Stomach (tissue), 8 donors: ENCODE measurements at regions not wholly inside any gene's neighbourhood (a gene's known extent, or its start where the extent isn't known, plus 50 kb on each side); places are given as distances from the start of the nearest gene placed in this dataset.

Source experiments
- DNase-seq, 2 donors: peaks; one replicate each; pipeline versions ENCODE4 v3.0.0 to v3.0.0-alpha.2; 2013 to 2019
- H3K27ac ChIP-seq, 5 donors: fragments of 200-600 bp in 4 of 5; sonication (generic) in 4 of 5; one replicate each; pipeline ENCODE4 v1.5.1; 2013 to 2019; ENCODE audit warnings: mild to moderate bottlenecking in 1 of 5, moderate library complexity in 1 of 5
- H3K27me3 ChIP-seq, 3 donors: fragments of 200-600 bp; sonication (generic); one replicate each; pipeline ENCODE4 v1.5.1; 2017 to 2019; ENCODE audit warnings: mixed run types in 1 of 3
- H3K36me3 ChIP-seq, 4 donors: fragments of 200-600 bp; sonication (generic); 1 replicate in 3 of 4; 2 replicates in 1 of 4; pipeline ENCODE4 v1.5.1; 2016 to 2019
- H3K4me1 ChIP-seq, 4 donors: fragments of 200-600 bp; sonication (generic); one replicate each; pipeline ENCODE4 v1.5.1; 2016 to 2019
- H3K4me3 ChIP-seq, 4 donors: fragments of 200-600 bp; sonication (generic) in 3 of 4; one replicate each; pipeline ENCODE4 v1.5.1; 2016 to 2019; ENCODE audit warnings: mild to moderate bottlenecking in 1 of 4
- H3K9me3 ChIP-seq, 4 donors: fragments of 200-600 bp; sonication (generic); one replicate each; pipeline ENCODE4 v1.5.1; 2016 to 2019
- EP300 ChIP-seq: sonication (generic); formaldehyde crosslinking; IDR thresholded peaks from one replicate; pipeline ENCODE4 v1.6.1; 2017; ENCODE audit warnings: antibody characterized with exemption
- POLR2A ChIP-seq, 4 donors: fragments of 450-650 bp; IDR thresholded peaks; one replicate each; pipeline ENCODE4 v1.6.1; 2016; ENCODE audit warnings: antibody characterized with exemption in 4 of 4, control low read depth in 2 of 4, mild to moderate bottlenecking in 1 of 4, moderate library complexity in 1 of 4
- POLR2AphosphoS5 ChIP-seq, 3 donors: sonication (generic); formaldehyde crosslinking; IDR thresholded peaks; one replicate each; pipeline ENCODE4 v1.6.1; 2016; ENCODE audit warnings: antibody characterized with exemption in 3 of 3
- WGBS, 5 donors: extraction: QIAGEN DNeasy Blood & Tissue Kit in 3 of 5; methylation state at CpG; one replicate each; pipeline versions ENCODE4 v1.1.5 to v1.1.7; 2013 to 2018; 5-methylcytosine and 5-hydroxymethylcytosine counted together
- intact Hi-C: fragments of 100-400 bp; cut with DNase I; formaldehyde crosslinking; loops from one replicate; pipeline ENCODE4 v1.15.1; 2023; ENCODE audit warnings: low total_unique reads
- TF ChIP-seq, protein P1 (sequence below), 7 experiments: fragments of 450-650 bp in 4 of 7; fragments of 200-600 bp in 3 of 7; sonication (generic) in 3 of 7; IDR thresholded peaks; one replicate each; pipeline ENCODE4 v1.5.1; 2016 to 2019; ENCODE audit warnings: antibody characterized with exemption in 7 of 7, control low read depth in 2 of 7, mild to moderate bottlenecking in 1 of 7
- donor health status: healthy with polysubstance abuse.
- donor health status: Bipolar disorder and iron deficiency.
- donor health status: healthy.

DNA sequence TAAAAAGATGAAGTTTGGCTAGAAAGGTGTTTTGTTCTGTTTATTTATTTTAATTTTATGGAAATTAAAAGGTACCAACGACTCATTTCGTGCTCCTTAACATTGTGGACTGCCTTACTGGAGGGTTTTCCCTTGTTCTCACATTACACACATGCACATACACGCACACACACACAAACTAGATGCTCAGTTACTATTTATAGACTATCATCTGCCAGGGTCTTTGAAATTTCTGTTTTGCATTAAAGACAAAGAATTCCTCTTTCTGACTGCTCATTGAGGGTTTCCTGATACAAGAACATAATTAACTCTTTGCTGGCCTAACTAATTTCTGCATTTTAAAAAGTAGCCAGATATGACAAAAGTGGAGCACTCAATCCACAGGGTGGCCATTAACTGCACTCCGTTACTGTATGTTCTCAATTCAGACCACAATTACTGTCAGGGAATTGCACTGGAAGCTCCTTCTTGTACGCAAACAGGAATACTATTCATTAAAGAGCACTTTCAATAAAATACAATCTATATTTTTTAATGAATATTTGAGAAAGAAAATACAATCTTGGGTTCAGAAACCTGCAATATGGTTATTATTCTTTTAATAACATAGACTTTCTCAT, 366.9 kb upstream of the GALNT5 start:
- Histone ChIP-seq H3K4me3 (no peak overlapping the region), H3K27me3 (no peaks in the 10 kb centered on the region), H3K9me3 (no peaks in the 10 kb centered on the region), H3K36me3 (no peaks in the 10 kb centered on the region), H3K27ac (no peak overlapping the region), H3K4me1 (peaks cover 0 to 18% (median 9%) of the 10 kb centered on the region in 4 donors)
- intact Hi-C loops = no loop called here
- TF ChIP-seq POLR2A (IDR thresholded peaks at IDR 0.05) (no peak), EP300 (no peak), POLR2AphosphoS5 (IDR thresholded peaks at IDR 0.05) (no peak)
- TF ChIP-seq, protein P1, sequence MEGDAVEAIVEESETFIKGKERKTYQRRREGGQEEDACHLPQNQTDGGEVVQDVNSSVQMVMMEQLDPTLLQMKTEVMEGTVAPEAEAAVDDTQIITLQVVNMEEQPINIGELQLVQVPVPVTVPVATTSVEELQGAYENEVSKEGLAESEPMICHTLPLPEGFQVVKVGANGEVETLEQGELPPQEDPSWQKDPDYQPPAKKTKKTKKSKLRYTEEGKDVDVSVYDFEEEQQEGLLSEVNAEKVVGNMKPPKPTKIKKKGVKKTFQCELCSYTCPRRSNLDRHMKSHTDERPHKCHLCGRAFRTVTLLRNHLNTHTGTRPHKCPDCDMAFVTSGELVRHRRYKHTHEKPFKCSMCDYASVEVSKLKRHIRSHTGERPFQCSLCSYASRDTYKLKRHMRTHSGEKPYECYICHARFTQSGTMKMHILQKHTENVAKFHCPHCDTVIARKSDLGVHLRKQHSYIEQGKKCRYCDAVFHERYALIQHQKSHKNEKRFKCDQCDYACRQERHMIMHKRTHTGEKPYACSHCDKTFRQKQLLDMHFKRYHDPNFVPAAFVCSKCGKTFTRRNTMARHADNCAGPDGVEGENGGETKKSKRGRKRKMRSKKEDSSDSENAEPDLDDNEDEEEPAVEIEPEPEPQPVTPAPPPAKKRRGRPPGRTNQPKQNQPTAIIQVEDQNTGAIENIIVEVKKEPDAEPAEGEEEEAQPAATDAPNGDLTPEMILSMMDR (IDR thresholded peaks at IDR 0.05) = no peak
- DNase-seq = peak in 1 of 2 donors; percentile 14
- WGBS, 5 donors = 67 to 73% (median 71%) methylated on average over 5 of the region's 5 CpGs

DNA sequence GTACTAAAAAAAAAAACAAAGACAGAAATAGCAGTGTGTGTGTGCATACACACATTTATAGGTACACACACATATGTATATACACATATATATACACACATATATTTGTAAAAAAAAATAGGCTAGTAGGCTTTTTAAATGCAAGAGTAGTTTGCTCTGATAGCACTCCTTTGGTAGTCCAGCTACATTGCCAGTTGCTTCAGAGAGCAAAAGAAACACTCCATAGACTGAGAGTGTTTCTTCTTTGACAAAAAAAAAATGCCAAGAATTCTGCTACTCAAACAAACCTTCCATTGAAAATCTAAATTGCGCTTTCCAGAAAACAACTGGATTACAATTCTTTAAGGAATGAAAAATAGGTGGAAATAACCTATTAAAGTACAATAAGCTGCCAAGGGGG, 365.9 kb upstream of the GALNT5 start:
- Histone ChIP-seq H3K27ac (no peak overlapping the region), H3K4me3 (no peak overlapping the region), H3K27me3 (no peaks in the 10 kb centered on the region), H3K9me3 (no peaks in the 10 kb centered on the region), H3K4me1 (peaks cover 0 to 18% (median 9%) of the 10 kb centered on the region in 4 donors), H3K36me3 (no peaks in the 10 kb centered on the region)
- no peak for DNase-seq
- intact Hi-C loops = no loop called here
- WGBS, 5 donors = 74 to 93% (median 91%) methylated on average over 1 of the region's 1 CpG
- TF ChIP-seq EP300 (no peak), POLR2AphosphoS5 (IDR thresholded peaks at IDR 0.05) (no peak), POLR2A (IDR thresholded peaks at IDR 0.05) (no peak)
- TF ChIP-seq, protein P1 (IDR thresholded peaks at IDR 0.05) = no peak

DNA sequence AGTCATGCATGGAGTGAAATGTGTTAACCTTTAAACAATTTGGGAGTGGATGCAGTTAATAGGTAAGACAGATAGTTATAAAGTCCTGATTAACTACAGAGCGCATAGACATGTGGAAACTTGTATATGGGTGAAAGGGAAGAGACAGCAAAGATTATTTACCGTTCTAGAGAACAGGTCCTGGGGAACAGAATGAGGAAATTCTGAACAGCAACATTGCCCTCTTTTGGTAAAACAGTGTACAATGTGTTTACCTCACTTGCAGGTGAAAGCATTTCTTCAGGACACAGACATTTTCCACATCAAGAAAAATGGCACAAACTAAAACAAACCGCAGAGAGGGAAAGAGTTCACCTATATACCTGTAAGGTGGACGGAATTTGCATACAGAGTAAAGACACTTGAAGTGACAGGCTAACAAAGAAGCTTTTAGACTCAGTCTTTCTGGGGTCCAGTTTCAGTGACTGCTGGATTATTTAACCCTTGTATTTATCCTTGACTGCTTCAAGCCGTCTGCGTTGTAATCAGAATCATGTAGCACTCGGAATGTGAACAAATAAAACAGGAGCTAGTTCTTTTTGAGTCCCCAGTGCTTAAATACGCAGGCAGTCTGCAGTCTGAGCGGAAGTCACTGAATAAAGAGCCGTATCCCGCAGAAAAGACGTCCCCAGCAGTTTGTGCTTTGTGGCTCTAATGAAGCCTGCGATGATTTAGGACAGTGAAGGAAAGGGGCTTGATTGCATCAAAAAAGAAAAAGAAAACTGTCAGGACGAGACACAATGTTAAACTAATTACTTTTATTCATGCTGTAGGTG, 364.8 kb upstream of the GALNT5 start:
- H3K36me3 ChIP-seq = no peaks in the 10 kb centered on the region
- peak in 1 of 2 donors; percentile 82 for DNase-seq
- 1 to 5% (median 2%) methylated on average over 14 of the region's 14 CpGs for WGBS, 5 donors
- peak overlapping the region; percentile 20 to 36 (median 33) for H3K4me3 ChIP-seq
- H3K27me3 ChIP-seq = no peaks in the 10 kb centered on the region
- H3K27ac ChIP-seq = peak overlapping the region in 2 of 5 donors; percentile 9 to 10
- no peak for TF ChIP-seq POLR2AphosphoS5 (IDR thresholded peaks at IDR 0.05)
- TF ChIP-seq, protein P1 (IDR thresholded peaks at IDR 0.05) = peak in 4 of 7 experiments; percentile 20 to 54 (median 28)
- no peaks in the 10 kb centered on the region for H3K9me3 ChIP-seq
- H3K4me1 ChIP-seq = peaks cover 0 to 18% (median 9%) of the 10 kb centered on the region in 4 donors
- intact Hi-C loops = no loop called here

DNA sequence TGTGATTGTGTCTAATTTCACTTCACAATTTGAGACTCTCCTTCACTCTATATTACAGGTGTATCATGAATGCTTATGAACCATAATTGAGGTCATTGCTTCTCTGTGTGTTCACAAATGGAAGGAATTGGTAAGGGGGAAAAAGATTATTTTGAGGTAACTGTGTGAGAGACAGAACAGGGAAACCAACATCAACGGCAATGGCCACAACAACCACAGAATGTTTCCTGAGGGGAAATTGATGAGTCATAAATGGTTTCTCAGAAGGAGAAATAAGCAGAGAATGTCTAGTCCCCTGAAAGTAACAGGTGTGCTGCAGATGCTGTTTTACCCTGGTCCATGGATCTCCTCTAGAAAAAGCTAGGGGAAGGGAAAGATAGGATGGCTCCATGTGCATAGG, 361.2 kb upstream of the GALNT5 start:
- intact Hi-C loops = no loop called here
- Histone ChIP-seq H3K27ac (no peak overlapping the region), H3K27me3 (no peaks in the 10 kb centered on the region), H3K4me1 (peaks cover 0 to 18% (median 9%) of the 10 kb centered on the region in 4 donors), H3K9me3 (no peaks in the 10 kb centered on the region), H3K4me3 (no peak overlapping the region), H3K36me3 (no peaks in the 10 kb centered on the region)
- TF ChIP-seq POLR2A (IDR thresholded peaks at IDR 0.05) (no peak), POLR2AphosphoS5 (IDR thresholded peaks at IDR 0.05) (no peak), EP300 (no peak)
- TF ChIP-seq, protein P1 (IDR thresholded peaks at IDR 0.05) = no peak
- WGBS, 5 donors = 58 to 81% (median 63%) methylated on average over 1 of the region's 1 CpG
- DNase-seq = no peak
